AG08395 (cell line): ENCODE measurements at regions not wholly inside any gene's neighbourhood (a gene's known extent, or its start where the extent isn't known, plus 50 kb on each side); places are given as distances from the start of the nearest gene placed in this dataset.
"Not testable (repeated sequence)": the region's sequence is repeated elsewhere in the genome, so short reads cannot be mapped to it uniquely, and the experiment has no call there.

ENCODE experiments used
- DNase-seq: peaks from one replicate; pipeline ENCODE4 v3.0.0; 2012; ENCODE audit warnings: mixed read lengths, low spot score

- no peak for DNase-seq
Measured at GRCh38 chr7:131727189-131727588, 170.8 kb upstream of the PODXL start.

- no peak for DNase-seq
Measured at GRCh38 chr7:131726686-131727085, 170.3 kb upstream of the PODXL start.

GRCh38 chr7:131726031-131726430 lies 169.6 kb upstream of the PODXL start:
- DNase-seq: no peak

GRCh38 chr7:131724776-131725345 lies 168.4 kb upstream of the PODXL start:
- DNase-seq: no peak

GRCh38 chr7:131723926-131724325 lies 167.5 kb upstream of the PODXL start:
- peak; percentile 10 for DNase-seq

GRCh38 chr7:131722371-131722770 lies 165.9 kb upstream of the PODXL start:
- peak; percentile 11 for DNase-seq

GRCh38 chr7:131721660-131722059 lies 165.2 kb upstream of the PODXL start:
- DNase-seq: no peak

- no peak for DNase-seq
Measured at GRCh38 chr7:131720703-131721102, 164.3 kb upstream of the PODXL start.

- no peak for DNase-seq
Measured at GRCh38 chr7:131717181-131717580, 160.8 kb upstream of the PODXL start.

GRCh38 chr7:131699323-131699722 lies 142.9 kb upstream of the PODXL start:
- DNase-seq: no peak

GRCh38 chr7:131692131-131692960 lies 135.9 kb upstream of the PODXL start:
- DNase-seq: peak; percentile 64

- no peak for DNase-seq
Measured at GRCh38 chr7:131691454-131692130, 135.2 kb upstream of the PODXL start.

GRCh38 chr7:131690441-131690840 lies 134.0 kb upstream of the PODXL start:
- no peak for DNase-seq

GRCh38 chr7:131689662-131690234 lies 133.3 kb upstream of the PODXL start:
- no peak for DNase-seq

- peak; percentile 94 for DNase-seq
Measured at GRCh38 chr7:131688738-131689661, 132.6 kb upstream of the PODXL start.

- no peak for DNase-seq
Measured at GRCh38 chr7:131687296-131687695, 130.9 kb upstream of the PODXL start.

GRCh38 chr7:131686833-131687232 lies 130.4 kb upstream of the PODXL start:
- no peak for DNase-seq

GRCh38 chr7:131683536-131684125 lies 127.2 kb upstream of the PODXL start:
- DNase-seq: no peak

- no peak for DNase-seq
Measured at GRCh38 chr7:131681961-131682360, 125.5 kb upstream of the PODXL start.

GRCh38 chr7:131679071-131679470 lies 122.6 kb upstream of the PODXL start:
- not testable (repeated sequence) for DNase-seq

- not testable (repeated sequence) for DNase-seq
Measured at GRCh38 chr7:131676850-131677249, 120.4 kb upstream of the PODXL start.
